Neural cell (in vitro differentiated cells): ENCODE measurements at regions not wholly inside any gene's neighbourhood (a gene's known extent, or its start where the extent isn't known, plus 50 kb on each side); places are given as distances from the start of the nearest gene placed in this dataset.

Experiments used
- CTCF ChIP-seq: fragments of 450-650 bp; IDR thresholded peaks from 2 replicates; pipeline ENCODE4 v1.5.1; 2014; ENCODE audit warnings: antibody characterized with exemption, mild to moderate bottlenecking, moderate library complexity; ENCODE audit not compliant: poor library complexity, severe bottlenecking
- EZH2 ChIP-seq: fragments of 200-600, 300-800 bp; shearing (Covaris generic), sonication (generic); IDR thresholded peaks from 2 replicates; pipeline ENCODE4 v1.6.1; 2014; ENCODE audit warnings: antibody characterized with exemption, low read length, borderline replicate concordance, mild to moderate bottlenecking; ENCODE audit not compliant: insufficient read depth, poor library complexity, severe bottlenecking
- MXI1 ChIP-seq: fragments of 450-650 bp; conservative IDR thresholded peaks from 2 replicates; pipeline ENCODE4 v1.6.1; 2014; ENCODE audit warnings: antibody characterized with exemption, mild to moderate bottlenecking; ENCODE audit not compliant: poor library complexity, severe bottlenecking
- RAD21 ChIP-seq: fragments of 450-650 bp; conservative IDR thresholded peaks from 2 replicates; pipeline ENCODE4 v1.6.1; 2014; ENCODE audit warnings: antibody characterized with exemption, mild to moderate bottlenecking, moderate library complexity
- REST ChIP-seq: IDR thresholded peaks from 2 replicates; pipeline ENCODE4 v1.6.1; 2012; ENCODE audit warnings: borderline replicate concordance
- TAF1 ChIP-seq: IDR thresholded peaks from 2 replicates; pipeline ENCODE4 v1.6.1; 2012; ENCODE audit warnings: low read depth

GRCh38 chr4:152114562-152114961 lies 353.8 kb upstream of the GATB start:
- TF ChIP-seq MXI1 (no peak), CTCF (no peak), REST (no peak), RAD21 (no peak), TAF1 (no peak), EZH2 (no peak)
